ENCODE measurements at regions not wholly inside any gene's neighbourhood (a gene's known extent, or its start where the extent isn't known, plus 50 kb on each side); places are given as distances from the start of the nearest gene placed in this dataset.

DNA sequence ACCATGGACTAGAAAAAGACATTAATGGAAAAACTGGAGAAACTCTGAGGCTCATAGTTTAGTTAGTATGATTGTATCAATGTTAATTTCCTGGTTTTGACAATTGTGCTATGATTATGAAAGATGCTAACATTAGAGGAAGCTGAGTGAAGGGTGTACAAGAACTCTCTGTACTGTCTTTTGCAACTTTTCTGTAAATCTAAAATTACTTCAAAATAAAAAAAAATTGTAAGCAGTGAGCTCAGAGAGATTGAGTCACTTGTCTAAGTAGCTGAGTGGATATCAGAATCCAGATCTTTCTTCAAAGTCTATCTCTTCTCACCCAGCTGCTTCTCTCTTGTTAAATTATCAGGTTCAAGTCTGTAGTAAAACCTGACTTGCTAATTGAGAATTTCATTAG, 181.1 kb downstream of the PLCE1 start:
- TF ChIP-seq, protein P1, sequence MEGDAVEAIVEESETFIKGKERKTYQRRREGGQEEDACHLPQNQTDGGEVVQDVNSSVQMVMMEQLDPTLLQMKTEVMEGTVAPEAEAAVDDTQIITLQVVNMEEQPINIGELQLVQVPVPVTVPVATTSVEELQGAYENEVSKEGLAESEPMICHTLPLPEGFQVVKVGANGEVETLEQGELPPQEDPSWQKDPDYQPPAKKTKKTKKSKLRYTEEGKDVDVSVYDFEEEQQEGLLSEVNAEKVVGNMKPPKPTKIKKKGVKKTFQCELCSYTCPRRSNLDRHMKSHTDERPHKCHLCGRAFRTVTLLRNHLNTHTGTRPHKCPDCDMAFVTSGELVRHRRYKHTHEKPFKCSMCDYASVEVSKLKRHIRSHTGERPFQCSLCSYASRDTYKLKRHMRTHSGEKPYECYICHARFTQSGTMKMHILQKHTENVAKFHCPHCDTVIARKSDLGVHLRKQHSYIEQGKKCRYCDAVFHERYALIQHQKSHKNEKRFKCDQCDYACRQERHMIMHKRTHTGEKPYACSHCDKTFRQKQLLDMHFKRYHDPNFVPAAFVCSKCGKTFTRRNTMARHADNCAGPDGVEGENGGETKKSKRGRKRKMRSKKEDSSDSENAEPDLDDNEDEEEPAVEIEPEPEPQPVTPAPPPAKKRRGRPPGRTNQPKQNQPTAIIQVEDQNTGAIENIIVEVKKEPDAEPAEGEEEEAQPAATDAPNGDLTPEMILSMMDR (IDR thresholded peaks at IDR 0.05; ENCODE audit: insufficient read depth, low read depth, low read length, missing control alignments), result no peak

GRCh38 chr10:94178475-94179253, 184.1 kb downstream of the NOC3L start:
- no peak for DNase-seq (ENCODE audit: low read depth)
- H3K4me3 ChIP-seq (ENCODE audit: low read depth, low read length), result no peak overlapping the region
- TF ChIP-seq, protein P1 (IDR thresholded peaks at IDR 0.05; ENCODE audit: insufficient read depth, low read depth, low read length, missing control alignments), result no peak

More for the DNA sequence above, 181.1 kb downstream of the PLCE1 start:
- no peak for DNase-seq (ENCODE audit: low read depth)
- H3K4me3 ChIP-seq (ENCODE audit: low read depth, low read length), result no peak overlapping the region

DNA sequence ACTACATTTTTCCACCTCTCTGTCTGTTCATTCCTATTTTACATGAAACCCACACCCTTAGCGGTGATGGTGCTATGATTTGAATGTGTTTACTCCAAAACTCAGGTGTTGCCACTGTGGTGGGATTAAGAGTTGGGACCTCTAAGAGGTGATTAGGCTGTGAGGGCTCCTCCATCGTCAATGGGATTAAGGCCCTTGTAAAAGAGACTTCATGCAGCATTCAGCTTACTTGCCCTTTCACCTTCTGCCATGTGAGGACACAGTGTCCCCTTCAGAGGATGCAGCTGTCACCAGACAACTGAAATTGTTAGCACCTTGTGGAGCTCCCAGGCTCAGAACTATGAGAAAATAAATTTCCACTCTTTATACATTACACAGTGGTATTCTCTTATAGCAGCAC, 182.2 kb downstream of the NOC3L start:
- DNase-seq (ENCODE audit: low read depth), result no peak
- H3K4me3 ChIP-seq (ENCODE audit: low read depth, low read length), result no peak overlapping the region
- TF ChIP-seq, protein P1 (IDR thresholded peaks at IDR 0.05; ENCODE audit: insufficient read depth, low read depth, low read length, missing control alignments), result no peak

DNA sequence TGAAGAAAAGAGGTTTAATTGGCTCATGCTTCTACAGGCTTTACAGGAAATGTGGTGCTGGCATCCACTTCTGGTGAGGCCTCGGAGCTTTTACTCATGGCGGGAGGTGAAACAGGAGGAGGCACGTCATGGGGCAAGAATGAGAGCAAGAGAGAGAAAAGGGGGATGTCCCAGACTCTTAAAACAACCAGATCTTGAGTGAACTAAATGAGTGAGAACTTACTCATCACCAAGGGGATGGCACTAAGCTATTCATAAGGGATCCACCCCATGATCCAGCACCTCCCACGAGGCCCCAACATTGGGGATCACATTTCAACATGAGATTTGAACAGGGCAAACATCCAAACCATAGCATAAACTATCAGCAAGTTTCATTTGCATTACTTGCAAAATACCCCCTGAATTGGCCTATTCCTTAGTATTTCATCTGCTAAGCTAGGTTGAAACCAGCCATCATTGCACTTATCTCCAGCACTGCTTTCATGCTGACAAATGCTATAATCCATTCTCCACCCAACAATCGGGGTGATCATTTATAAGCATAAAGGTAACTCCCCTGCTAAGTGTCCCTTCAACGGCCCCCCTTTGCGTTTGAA, 179.0 kb downstream of the NOC3L start:
- TF ChIP-seq, protein P1 (IDR thresholded peaks at IDR 0.05; ENCODE audit: insufficient read depth, low read depth, low read length, missing control alignments), result no peak
- peak; percentile 4 for DNase-seq (ENCODE audit: low read depth)
- H3K4me3 ChIP-seq (ENCODE audit: low read depth, low read length), result no peak overlapping the region

GRCh38 chr10:94186722-94187121, 176.0 kb downstream of the NOC3L start:
- TF ChIP-seq, protein P1 (IDR thresholded peaks at IDR 0.05; ENCODE audit: insufficient read depth, low read depth, low read length, missing control alignments), result no peak
- H3K4me3 ChIP-seq (ENCODE audit: low read depth, low read length), result no peak overlapping the region
- DNase-seq (ENCODE audit: low read depth), result no peak

GRCh38 chr10:94192333-94192732, 170.4 kb downstream of the NOC3L start:
- DNase-seq (ENCODE audit: low read depth), result no peak
- TF ChIP-seq, protein P1 (IDR thresholded peaks at IDR 0.05; ENCODE audit: insufficient read depth, low read depth, low read length, missing control alignments), result no peak
- H3K4me3 ChIP-seq (ENCODE audit: low read depth, low read length), result no peak overlapping the region
